NCI-H2081 treated with DMSO at 0.1 percent for 48 hours (cell line): ENCODE measurements at regions not wholly inside any gene's neighbourhood (a gene's known extent, or its start where the extent isn't known, plus 50 kb on each side); places are given as distances from the start of the nearest gene placed in this dataset.

Experiments used
- DNase-seq: peaks from one replicate; lab custom pipeline; 2025; lab: John Stamatoyannopoulos, UW

DNA sequence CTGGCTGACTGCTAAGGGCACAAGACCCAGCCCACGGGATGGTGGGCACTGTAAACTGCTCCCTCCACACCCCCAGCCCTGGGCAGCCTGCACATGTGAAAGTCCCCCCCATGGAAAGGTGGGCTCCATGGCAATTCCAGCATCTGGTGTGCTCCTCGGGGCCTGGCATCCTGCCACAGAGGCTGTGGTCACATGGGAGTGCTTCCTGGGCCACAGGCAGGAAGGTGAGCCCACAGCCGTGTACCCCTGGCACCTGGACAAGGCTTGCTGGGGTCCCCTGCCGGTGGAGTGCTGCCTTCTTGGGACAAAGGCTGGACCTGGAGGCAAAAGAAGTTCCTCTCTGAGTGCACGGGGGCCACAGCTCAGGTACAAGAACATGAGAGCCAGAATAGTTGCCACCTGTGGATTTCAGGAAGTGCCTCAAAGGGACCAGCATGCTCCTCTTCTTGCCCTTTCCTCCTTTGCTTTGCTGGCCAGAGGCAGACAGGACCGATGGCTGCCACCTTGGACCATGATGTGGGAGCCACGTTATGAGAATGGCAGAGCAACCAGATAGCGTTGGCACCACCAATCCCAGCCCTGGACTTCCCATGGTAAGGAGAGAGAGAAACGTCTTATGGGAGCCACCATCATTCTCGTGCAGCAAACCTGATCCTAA, 120.2 kb upstream of the MLN start:
- DNase-seq = no peak

DNA sequence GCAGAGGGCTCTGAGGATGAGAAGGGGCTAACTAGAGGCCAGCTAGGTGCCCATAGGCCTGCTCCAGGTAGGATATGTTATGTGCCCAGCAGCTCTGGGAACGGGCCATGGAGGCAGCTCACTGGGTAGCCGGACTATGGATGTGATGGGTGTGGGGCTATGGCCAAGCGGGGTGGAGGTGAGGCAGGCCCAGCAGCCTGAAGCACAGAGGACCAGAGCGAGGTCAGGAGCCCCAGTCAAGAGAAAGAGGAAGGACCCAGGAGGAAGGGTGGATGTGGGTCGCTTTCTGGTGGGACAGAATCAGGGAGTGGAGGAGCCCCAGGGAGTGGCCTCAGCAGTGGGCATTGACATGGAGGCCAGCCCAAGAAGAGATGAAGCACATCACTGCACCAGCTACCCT, 117.9 kb upstream of the MLN start:
- DNase-seq = no peak

- DNase-seq = no peak
These were observed 114.4 kb upstream of the MLN start for GRCh38 chr6:33918175-33918695.

GRCh38 chr6:33915134-33915533, 111.3 kb upstream of the MLN start:
- no peak for DNase-seq

- DNase-seq = no peak
These were observed 110.8 kb upstream of the MLN start for GRCh38 chr6:33914645-33915044.

DNA sequence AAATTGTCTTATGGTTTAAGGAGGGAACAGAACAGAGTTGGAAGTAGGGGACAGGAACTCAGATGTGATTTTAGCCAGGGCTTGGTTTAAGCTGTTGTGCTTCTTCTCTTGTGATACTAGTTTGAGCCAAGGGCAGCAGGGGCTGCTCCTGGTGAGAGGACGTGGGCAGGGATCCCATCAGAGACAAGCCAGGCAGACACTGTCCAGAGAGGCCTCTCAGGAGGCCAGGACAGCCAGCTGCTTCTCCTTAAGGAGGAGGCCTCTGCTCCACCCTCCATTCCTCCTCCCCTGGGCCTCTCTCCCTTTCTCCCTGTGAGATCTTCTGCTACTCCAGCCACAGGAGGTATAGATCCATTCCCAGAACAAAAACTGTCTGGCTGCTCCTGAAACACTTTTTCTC, 108.4 kb upstream of the MLN start:
- DNase-seq = no peak

GRCh38 chr6:33911488-33911887, 107.7 kb upstream of the MLN start:
- DNase-seq = no peak

DNA sequence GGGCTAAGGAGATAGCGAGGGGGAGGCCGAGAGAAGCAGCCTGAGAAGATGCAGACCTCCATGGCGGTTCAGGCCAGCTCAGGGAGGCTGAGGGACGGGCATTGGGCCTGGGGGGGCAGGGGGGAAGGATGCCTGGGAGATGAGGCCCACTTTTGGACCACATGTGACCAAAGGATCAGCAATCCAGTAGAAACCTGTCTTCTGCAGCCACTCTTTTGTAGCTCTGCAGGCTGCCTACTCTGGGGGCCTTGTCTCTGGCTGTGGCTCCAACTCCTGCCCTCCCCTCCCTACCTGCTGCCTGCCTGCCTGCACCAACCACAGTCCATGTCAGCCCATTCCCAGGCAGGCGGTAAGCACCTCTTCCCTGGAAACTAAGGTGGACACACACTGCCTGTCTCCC, 106.8 kb upstream of the MLN start:
- no peak for DNase-seq

- no peak for DNase-seq
These were observed 105.9 kb upstream of the MLN start for GRCh38 chr6:33909737-33910136.

- no peak for DNase-seq
These were observed 104.2 kb upstream of the MLN start for GRCh38 chr6:33908025-33908424.

GRCh38 chr6:33907227-33907626, 103.4 kb upstream of the MLN start:
- DNase-seq = no peak

DNA sequence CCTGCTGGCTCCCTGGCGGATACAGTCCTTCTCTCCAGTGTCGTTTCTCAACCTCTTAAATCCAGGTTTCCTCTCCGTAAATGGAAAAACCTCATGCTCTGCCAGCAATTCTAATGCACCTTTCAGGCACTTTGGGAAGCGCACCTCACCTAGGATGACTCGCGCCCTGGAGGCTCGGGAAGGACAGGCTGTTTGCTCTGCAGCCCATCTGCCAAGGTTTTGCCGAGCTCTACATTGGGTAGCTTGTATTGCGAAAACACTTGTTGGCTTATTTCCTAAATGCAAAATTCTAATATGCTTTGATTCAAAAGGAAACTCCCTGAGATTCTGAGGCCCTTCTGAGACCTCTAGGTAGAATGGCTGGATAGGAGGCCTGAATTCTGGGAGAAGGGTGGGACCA, 102.6 kb upstream of the MLN start:
- no peak for DNase-seq

GRCh38 chr6:33905071-33905609, 101.3 kb upstream of the MLN start:
- no peak for DNase-seq

- DNase-seq = no peak
These were observed 100.9 kb upstream of the MLN start for GRCh38 chr6:33904747-33905065.

GRCh38 chr6:33904050-33904746, 100.4 kb upstream of the MLN start:
- no peak for DNase-seq

GRCh38 chr6:33903579-33903978, 99.8 kb upstream of the MLN start:
- no peak for DNase-seq

DNA sequence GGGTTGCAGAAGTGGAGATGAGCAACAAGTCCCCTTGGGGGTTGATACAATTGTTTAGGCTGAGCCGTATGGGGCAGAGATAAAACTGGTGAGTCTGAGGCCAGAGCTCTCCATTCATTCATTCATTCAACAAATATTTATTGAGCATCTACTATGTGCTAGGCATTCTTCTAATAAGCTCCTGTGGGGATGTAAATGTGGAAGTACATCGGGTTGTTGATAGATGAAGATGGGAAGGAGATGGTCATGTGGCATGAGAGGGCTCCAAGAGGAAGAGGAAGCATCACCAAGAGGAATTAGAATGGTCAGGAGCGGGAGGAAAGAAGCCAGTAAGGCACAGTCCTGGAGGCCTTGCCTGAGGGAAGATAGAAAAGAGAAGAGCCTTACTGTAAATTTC, 98.7 kb upstream of the MLN start:
- no peak for DNase-seq

DNA sequence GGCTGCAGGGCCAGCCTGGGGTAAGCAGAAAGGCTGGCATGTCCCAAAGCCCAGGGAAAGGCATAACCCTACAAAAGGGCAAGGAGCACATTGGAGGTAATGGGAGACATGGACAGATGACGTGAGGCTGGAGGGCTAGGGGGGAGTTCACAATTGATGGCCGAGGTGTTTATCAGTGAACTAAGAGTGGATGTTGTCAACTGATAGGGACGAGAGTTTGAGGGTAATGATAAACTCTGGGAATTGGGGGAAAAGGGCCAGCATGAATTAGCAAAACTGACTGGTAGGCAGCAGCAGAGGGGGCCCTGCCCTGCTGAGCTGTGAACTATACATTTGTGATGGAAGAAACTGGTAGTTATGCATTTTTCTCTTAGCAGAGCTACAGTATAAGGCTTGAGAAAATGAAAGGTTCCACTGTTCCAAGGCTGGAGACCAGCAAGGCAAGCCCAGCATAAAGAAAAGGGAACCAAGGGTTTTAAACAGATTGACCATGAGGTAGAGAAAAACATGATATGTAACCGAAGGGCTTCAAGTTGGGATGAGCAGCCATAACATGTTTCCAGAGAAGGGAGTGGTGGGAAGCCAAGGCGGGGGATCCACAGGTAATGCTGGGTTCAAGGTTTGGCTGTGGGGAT, 98.1 kb upstream of the MLN start:
- DNase-seq = no peak

DNA sequence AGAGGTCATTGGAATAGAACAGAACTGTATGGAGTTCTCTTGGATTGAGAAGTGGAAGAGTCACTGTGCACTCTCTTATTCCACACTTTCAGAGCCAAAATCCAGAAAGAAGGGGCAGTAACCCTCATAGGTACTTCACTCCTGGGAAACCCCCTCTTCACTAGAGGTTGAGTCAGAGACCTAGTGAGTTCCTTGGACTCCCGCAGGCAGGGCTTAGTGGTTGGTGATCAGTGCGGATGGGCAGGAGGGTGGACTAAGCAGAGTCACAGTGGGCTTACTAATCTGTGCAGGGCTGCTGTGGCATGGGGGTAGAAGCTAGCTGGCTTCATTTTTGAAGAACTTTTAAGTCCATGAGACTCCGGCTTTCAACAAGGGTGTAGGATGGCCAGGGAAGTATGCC, 95.0 kb upstream of the MLN start:
- no peak for DNase-seq

DNA sequence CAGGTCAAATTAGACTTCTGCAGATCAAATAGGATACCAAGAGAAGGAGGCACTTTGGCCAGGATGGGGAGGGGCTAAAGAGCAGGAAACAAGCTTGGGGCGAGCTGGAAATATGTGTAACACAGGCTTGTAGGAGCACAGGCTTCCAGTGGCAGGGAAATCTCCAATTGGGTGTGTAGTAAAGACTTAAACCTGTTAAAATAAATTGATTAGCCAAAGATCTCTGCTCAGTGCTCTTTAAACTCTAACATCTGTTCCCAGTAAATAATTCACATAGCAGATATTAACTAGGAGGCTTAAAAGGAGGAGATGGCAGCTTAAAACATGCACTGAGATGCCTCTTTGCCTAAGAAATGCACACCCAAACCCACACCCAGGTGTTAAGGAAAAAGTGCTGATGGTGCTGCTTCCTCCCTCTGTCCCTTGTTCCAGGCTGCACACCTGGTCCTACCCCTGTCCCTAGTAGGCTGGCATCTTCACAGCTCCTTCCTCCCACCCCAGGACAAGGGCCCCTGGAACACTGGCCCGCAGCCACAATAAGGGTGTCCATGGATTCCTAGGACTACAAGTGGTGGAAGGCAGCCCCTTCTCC, 93.5 kb upstream of the MLN start:
- DNase-seq = no peak

DNA sequence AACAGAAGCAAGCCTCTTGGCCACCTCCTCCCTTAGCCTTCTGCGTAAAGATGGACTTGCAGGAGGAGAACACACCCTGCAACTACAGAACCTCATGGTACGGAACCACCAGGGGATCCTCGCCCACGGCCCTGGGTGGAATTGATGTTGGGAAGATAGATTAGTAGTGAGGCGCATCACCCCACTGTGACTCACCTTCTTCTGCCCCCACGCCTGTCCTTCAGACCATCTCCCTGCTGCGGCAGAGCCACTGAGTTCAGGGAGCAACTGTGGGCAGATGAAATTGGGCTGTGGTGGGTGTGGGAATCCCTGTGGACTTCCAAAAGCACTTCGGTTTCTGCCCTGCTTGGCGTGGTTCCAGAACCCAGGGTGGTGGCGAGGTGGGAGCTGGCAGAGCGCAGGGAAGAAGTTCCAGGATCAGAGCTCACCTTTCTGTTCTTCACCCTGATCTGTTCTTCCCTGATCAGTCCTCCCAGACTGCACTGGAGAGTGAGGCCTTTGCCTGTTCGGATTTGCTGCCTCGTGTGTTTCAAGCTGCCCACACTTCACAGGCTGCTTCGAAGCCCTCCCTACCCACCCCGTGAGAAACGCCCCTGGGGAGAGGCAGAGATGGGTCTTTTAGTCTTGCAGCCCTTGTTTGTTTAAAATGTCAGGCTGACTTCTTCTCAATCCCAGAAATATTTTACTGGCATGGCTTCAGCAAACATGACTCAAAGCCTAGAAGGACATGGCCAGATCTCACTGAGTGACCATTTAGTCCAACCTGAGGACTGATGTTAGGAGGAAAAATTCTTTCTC, 92.8 kb upstream of the MLN start:
- DNase-seq = no peak

- no peak for DNase-seq
These were observed 92.2 kb upstream of the MLN start for GRCh38 chr6:33895988-33896387.
